ENCODE measurements at regions not wholly inside any gene's neighbourhood (a gene's known extent, or its start where the extent isn't known, plus 50 kb on each side); places are given as distances from the start of the nearest gene placed in this dataset.
"Not testable (repeated sequence)": the region's sequence is repeated elsewhere in the genome, so short reads cannot be mapped to it uniquely, and the experiment has no call there.

- DNase-seq (ENCODE audit: low read depth): peak; percentile 31
These were observed 160.9 kb downstream of the SPTSSA start for GRCh38 chr14:34300882-34301734.

- no peak for DNase-seq (ENCODE audit: low read depth)
These were observed 161.7 kb downstream of the SPTSSA start for GRCh38 chr14:34300330-34300729.

GRCh38 chr14:34299360-34299759 is 162.7 kb downstream of the SPTSSA start:
- DNase-seq (ENCODE audit: low read depth): no peak

- DNase-seq (ENCODE audit: low read depth): no peak
These were observed 164.1 kb downstream of the SPTSSA start for GRCh38 chr14:34297786-34298520.

GRCh38 chr14:34283590-34283989 is 178.4 kb downstream of the SPTSSA start:
- DNase-seq (ENCODE audit: low read depth): no peak

- DNase-seq (ENCODE audit: low read depth): no peak
These were observed 184.8 kb downstream of the SPTSSA start for GRCh38 chr14:34277191-34277590.

- no peak for DNase-seq (ENCODE audit: low read depth)
These were observed 186.5 kb downstream of the SPTSSA start for GRCh38 chr14:34275530-34275929.

- no peak for DNase-seq (ENCODE audit: low read depth)
These were observed 187.0 kb downstream of the SPTSSA start for GRCh38 chr14:34275078-34275477.

- not testable (repeated sequence) for DNase-seq (ENCODE audit: low read depth)
These were observed 188.3 kb downstream of the SPTSSA start for GRCh38 chr14:34273716-34274115.

GRCh38 chr14:34270361-34270760 is 191.7 kb downstream of the SPTSSA start:
- DNase-seq (ENCODE audit: low read depth): no peak

- DNase-seq (ENCODE audit: low read depth): no peak
These were observed 195.7 kb downstream of the SPTSSA start for GRCh38 chr14:34266344-34266743.

- DNase-seq (ENCODE audit: low read depth): no peak
These were observed 199.7 kb downstream of the SPTSSA start for GRCh38 chr14:34262127-34262910.

GRCh38 chr14:34259996-34260395 is 202.0 kb downstream of the SPTSSA start:
- DNase-seq (ENCODE audit: low read depth): no peak

GRCh38 chr14:34258318-34258717 is 203.7 kb downstream of the SPTSSA start:
- DNase-seq (ENCODE audit: low read depth): no peak

- no peak for DNase-seq (ENCODE audit: low read depth)
These were observed 204.5 kb downstream of the SPTSSA start for GRCh38 chr14:34257505-34257904.

- DNase-seq (ENCODE audit: low read depth): no peak
These were observed 205.8 kb downstream of the SPTSSA start for GRCh38 chr14:34256223-34256622.

GRCh38 chr14:34254571-34254970 is 207.5 kb downstream of the SPTSSA start:
- no peak for DNase-seq (ENCODE audit: low read depth)

GRCh38 chr14:34254031-34254430 is 208.0 kb downstream of the SPTSSA start:
- DNase-seq (ENCODE audit: low read depth): no peak

GRCh38 chr14:34252227-34252626 is 209.8 kb downstream of the SPTSSA start:
- DNase-seq (ENCODE audit: low read depth): no peak

- no peak for DNase-seq (ENCODE audit: low read depth)
These were observed 210.4 kb downstream of the SPTSSA start for GRCh38 chr14:34251662-34252061.

GRCh38 chr14:34250959-34251358 is 211.1 kb downstream of the SPTSSA start:
- DNase-seq (ENCODE audit: low read depth): no peak

- DNase-seq (ENCODE audit: low read depth): no peak
These were observed 214.4 kb downstream of the SPTSSA start for GRCh38 chr14:34247605-34248004.

All from forelimb muscle (tissue), 1 donor.